CD14-positive monocyte (primary cell): ENCODE measurements at regions not wholly inside any gene's neighbourhood (a gene's known extent, or its start where the extent isn't known, plus 50 kb on each side); places are given as distances from the start of the nearest gene placed in this dataset.

Experiments used
- DNase-seq, 3 donors: peaks; one replicate each; pipeline ENCODE4 v3.0.0-alpha.2; 2011 to 2022
- H2AFZ ChIP-seq: 2 replicates; pipeline ENCODE4 v1.6.0; 2012; ENCODE audit warnings: mild to moderate bottlenecking, low read depth, low read length, inconsistent platforms; ENCODE audit not compliant: insufficient read depth, poor library complexity, severe bottlenecking
- H3K27ac ChIP-seq, 2 donors: 1 replicate in 1 of 2; 2 replicates in 1 of 2; pipeline ENCODE4 v1.5.1; 2012 to 2013; ENCODE audit warnings: low read length in 2 of 2, control low read depth in 1 of 2, inconsistent platforms in 1 of 2, low read depth in 1 of 2, mild to moderate bottlenecking in 1 of 2
- H3K27me3 ChIP-seq, 2 donors: one replicate each; pipeline versions ENCODE4 v1.6.0 to v1.6.1; 2011 to 2013; ENCODE audit warnings: low read length in 2 of 2; ENCODE audit not compliant: control insufficient read depth in 2 of 2, insufficient read depth in 2 of 2
- H3K36me3 ChIP-seq, 2 donors: replicated peaks in 1 of 2; 1 replicate in 1 of 2; 2 replicates in 1 of 2; pipeline versions ENCODE4 v1.5.1 to v1.6.1; 2012 to 2013; ENCODE audit warnings: low read length in 2 of 2, control low read depth in 1 of 2, inconsistent platforms in 1 of 2, mild to moderate bottlenecking in 1 of 2; ENCODE audit not compliant: insufficient read depth in 2 of 2, control insufficient read depth in 1 of 2
- H3K4me1 ChIP-seq, 2 donors: 1 replicate in 1 of 2; 2 replicates in 1 of 2; pipeline versions ENCODE4 v1.5.1 to v1.6.1; 2012 to 2013; ENCODE audit warnings: low read length in 2 of 2, control low read depth in 1 of 2, inconsistent platforms in 1 of 2, mild to moderate bottlenecking in 1 of 2, moderate library complexity in 1 of 2; ENCODE audit not compliant: insufficient read depth in 2 of 2, control insufficient read depth in 1 of 2
- H3K4me2 ChIP-seq: replicated peaks from 2 replicates; pipeline ENCODE3; 2012; ENCODE audit warnings: low read length, moderate library complexity, mild to moderate bottlenecking; ENCODE audit not compliant: poor library complexity, severe bottlenecking; ENCODE audit errors: extremely low read depth
- H3K4me3 ChIP-seq, 3 experiments: fragments of 200-600 bp in 1 of 3; sonication (generic) in 1 of 3; replicated peaks in 1 of 3; 1 replicate in 2 of 3; 2 replicates in 1 of 3; pipeline ENCODE4 v1.5.1; 2011 to 2013; ENCODE audit warnings: low read length in 3 of 3, mild to moderate bottlenecking in 3 of 3, control low read depth in 2 of 3, low read depth in 2 of 3, inconsistent platforms in 1 of 3, moderate library complexity in 1 of 3
- H3K79me2 ChIP-seq: 2 replicates; pipeline ENCODE4 v1.6.0; 2012; ENCODE audit warnings: mild to moderate bottlenecking, control low read depth, inconsistent platforms, low read length, moderate library complexity; ENCODE audit not compliant: insufficient read depth
- H3K9ac ChIP-seq: 2 replicates; pipeline ENCODE4 v1.6.0; 2017; ENCODE audit warnings: low read length, mild to moderate bottlenecking; ENCODE audit not compliant: insufficient read depth, poor library complexity, severe bottlenecking
- H3K9me3 ChIP-seq, 2 donors: replicated peaks in 1 of 2; 1 replicate in 1 of 2; 2 replicates in 1 of 2; pipeline versions ENCODE4 v1.5.1 to v1.6.1; 2012 to 2013; ENCODE audit warnings: low read length in 2 of 2, control low read depth in 1 of 2; ENCODE audit not compliant: control insufficient read depth in 1 of 2, insufficient read depth in 1 of 2
- H4K20me1 ChIP-seq: 2 replicates; pipeline ENCODE4 v1.6.0; 2012; ENCODE audit warnings: mild to moderate bottlenecking, low read length, control low read depth, moderate library complexity; ENCODE audit not compliant: insufficient read depth
- H3K27ac Mint-ChIP-seq, 7 donors: one replicate each; pipeline ENCODE4 v1.8.0; 2020; ENCODE audit warnings: mild to moderate bottlenecking in 7 of 7, mixed read lengths in 7 of 7, moderate library complexity in 6 of 7, inconsistent platforms in 2 of 7
- H3K27me3 Mint-ChIP-seq, 3 donors: one replicate each; pipeline ENCODE4 v1.8.0; 2021 to 2022; ENCODE audit warnings: low read depth in 3 of 3, mild to moderate bottlenecking in 3 of 3, mixed read lengths in 3 of 3, moderate library complexity in 3 of 3, inconsistent platforms in 1 of 3
- H3K36me3 Mint-ChIP-seq, 2 donors: one replicate each; pipeline ENCODE4 v1.8.0; 2020; ENCODE audit warnings: mixed read lengths in 2 of 2, inconsistent platforms in 1 of 2, mild to moderate bottlenecking in 1 of 2
- H3K4me1 Mint-ChIP-seq: one replicate; pipeline ENCODE4 v1.8.0; 2020; ENCODE audit warnings: mild to moderate bottlenecking, mixed read lengths
- H3K4me3 Mint-ChIP-seq, 2 donors: one replicate each; pipeline ENCODE4 v1.8.0; 2020; ENCODE audit warnings: mild to moderate bottlenecking in 2 of 2, mixed read lengths in 2 of 2, moderate library complexity in 1 of 2
- H3K9me3 Mint-ChIP-seq, 7 donors: one replicate each; pipeline ENCODE4 v1.8.0; 2020 to 2022; ENCODE audit warnings: mixed read lengths in 7 of 7, mild to moderate bottlenecking in 6 of 7, moderate library complexity in 6 of 7, inconsistent platforms in 2 of 7
- WGBS: methylation state at CpG from one replicate; pipeline ENCODE4 v1.1.5; 2013; ENCODE audit warnings: missing lambda C conversion rate; ENCODE audit not compliant: insufficient coverage; 5-methylcytosine and 5-hydroxymethylcytosine counted together
- intact Hi-C, 2 donors: fragments of 100-400 bp; cut with micrococcal nuclease; formaldehyde crosslinking; loops; one replicate each; pipeline versions ENCODE4 v1.15.0 to v1.15.1; 2023
- TF ChIP-seq, protein P1 (sequence below): fragments of 200-600 bp; IDR thresholded peaks from one replicate; pipeline ENCODE4 v1.8.0; 2022; ENCODE audit warnings: antibody characterized with exemption, mild to moderate bottlenecking

DNA sequence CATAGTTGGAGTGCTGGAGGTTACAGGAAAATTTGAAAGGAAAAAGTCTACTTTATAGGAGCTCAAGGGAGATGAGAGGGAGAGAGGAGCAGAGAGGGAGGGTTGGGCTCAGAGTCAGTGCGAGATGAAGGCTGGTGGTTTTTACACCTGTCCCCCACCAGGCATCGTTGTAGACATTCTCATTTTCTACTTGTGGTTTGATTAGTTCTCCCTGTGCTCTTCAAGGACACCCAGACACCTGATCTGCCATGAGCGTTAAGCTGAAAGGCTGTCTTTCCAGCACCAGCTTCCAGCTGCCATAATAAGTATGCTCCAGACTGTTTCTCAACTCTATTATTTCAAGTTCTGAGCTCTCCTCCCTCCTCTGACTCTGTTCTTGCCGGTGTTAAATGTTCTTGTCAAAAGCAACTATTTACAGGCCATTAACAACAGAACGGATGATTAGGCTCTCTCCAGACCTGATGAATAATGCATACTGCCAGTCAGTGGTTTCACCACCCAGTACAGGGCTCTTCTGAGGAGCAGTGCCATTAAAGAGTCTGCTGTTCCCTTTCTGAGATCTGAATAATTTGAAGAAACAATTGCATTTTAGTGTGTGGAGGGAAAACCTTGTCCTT, 514.6 kb upstream of the MCTP2 start:
- Histone ChIP-seq H3K36me3 (no peaks in the 10 kb centered on the region), H3K9me3 (no peaks in the 10 kb centered on the region), H3K27me3 (no peaks in the 10 kb centered on the region), H4K20me1 (no peaks in the 10 kb centered on the region), H3K27ac (no peak overlapping the region), H3K9ac (no peak overlapping the region), H3K79me2 (no peaks in the 10 kb centered on the region), H3K4me3 (no peak overlapping the region), H3K4me1 (no peaks in the 10 kb centered on the region), H2AFZ (no peak overlapping the region), H3K4me2 (no peak overlapping the region)
- Mint-ChIP-seq H3K4me1 (no peaks in the 10 kb centered on the region), H3K4me3 (no peak overlapping the region), H3K27ac (peak overlapping the region in 1 of 7 donors; percentile 57), H3K9me3 (peaks cover 0 to 2% (median 0%) of the 10 kb centered on the region in 7 donors), H3K36me3 (no peaks in the 10 kb centered on the region), H3K27me3 (peaks cover 2 to 3% (median 2%) of the 10 kb centered on the region in 3 donors)
- intact Hi-C loops = no loop called here
- no peak for DNase-seq
- WGBS = 56% methylated on average over 4 of the region's 5 CpGs
- TF ChIP-seq, protein P1, sequence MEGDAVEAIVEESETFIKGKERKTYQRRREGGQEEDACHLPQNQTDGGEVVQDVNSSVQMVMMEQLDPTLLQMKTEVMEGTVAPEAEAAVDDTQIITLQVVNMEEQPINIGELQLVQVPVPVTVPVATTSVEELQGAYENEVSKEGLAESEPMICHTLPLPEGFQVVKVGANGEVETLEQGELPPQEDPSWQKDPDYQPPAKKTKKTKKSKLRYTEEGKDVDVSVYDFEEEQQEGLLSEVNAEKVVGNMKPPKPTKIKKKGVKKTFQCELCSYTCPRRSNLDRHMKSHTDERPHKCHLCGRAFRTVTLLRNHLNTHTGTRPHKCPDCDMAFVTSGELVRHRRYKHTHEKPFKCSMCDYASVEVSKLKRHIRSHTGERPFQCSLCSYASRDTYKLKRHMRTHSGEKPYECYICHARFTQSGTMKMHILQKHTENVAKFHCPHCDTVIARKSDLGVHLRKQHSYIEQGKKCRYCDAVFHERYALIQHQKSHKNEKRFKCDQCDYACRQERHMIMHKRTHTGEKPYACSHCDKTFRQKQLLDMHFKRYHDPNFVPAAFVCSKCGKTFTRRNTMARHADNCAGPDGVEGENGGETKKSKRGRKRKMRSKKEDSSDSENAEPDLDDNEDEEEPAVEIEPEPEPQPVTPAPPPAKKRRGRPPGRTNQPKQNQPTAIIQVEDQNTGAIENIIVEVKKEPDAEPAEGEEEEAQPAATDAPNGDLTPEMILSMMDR = no peak

DNA sequence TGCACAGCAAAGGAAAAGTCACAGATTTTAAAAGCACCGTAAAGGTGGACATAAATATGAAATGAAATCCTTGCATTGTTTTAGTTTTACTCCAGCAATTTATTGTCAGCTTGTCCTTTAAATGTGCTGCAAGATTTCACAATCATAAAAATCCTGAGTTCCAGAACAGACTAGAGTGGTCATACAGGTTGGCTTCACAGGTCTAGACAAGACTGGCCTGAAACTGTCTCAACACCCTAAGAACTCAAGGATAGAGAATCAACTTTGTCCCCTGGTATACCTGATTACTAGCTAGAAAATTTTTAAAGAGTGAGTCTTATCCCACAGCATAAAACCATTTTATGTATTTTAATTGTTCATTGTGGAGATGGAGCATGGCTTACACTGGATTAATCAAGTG, 521.7 kb upstream of the MCTP2 start:
- Mint-ChIP-seq H3K4me3 (no peak overlapping the region), H3K36me3 (no peaks in the 10 kb centered on the region), H3K27me3 (peaks cover 2 to 4% (median 2%) of the 10 kb centered on the region in 3 donors), H3K9me3 (no peaks in the 10 kb centered on the region), H3K27ac (no peak overlapping the region), H3K4me1 (no peaks in the 10 kb centered on the region)
- no CpG with 5 or more reads among the region's 1 CpG for WGBS
- Histone ChIP-seq H3K4me3 (no peak overlapping the region), H3K4me1 (no peaks in the 10 kb centered on the region), H3K27ac (no peak overlapping the region), H3K9ac (no peak overlapping the region), H4K20me1 (no peaks in the 10 kb centered on the region), H3K27me3 (no peaks in the 10 kb centered on the region), H2AFZ (no peak overlapping the region), H3K36me3 (no peaks in the 10 kb centered on the region), H3K79me2 (no peaks in the 10 kb centered on the region), H3K9me3 (no peaks in the 10 kb centered on the region), H3K4me2 (no peak overlapping the region)
- no peak for DNase-seq
- TF ChIP-seq, protein P1 = no peak
- intact Hi-C loops = no loop called here
